Astrocyte of the cerebellum (primary cell): ENCODE measurements at regions not wholly inside any gene's neighbourhood (a gene's known extent, or its start where the extent isn't known, plus 50 kb on each side); places are given as distances from the start of the nearest gene placed in this dataset.

Source experiments
- DNase-seq: peaks from one replicate; pipeline ENCODE4 v3.0.0-alpha.2; 2011; ENCODE audit warnings: low read depth
- H3K4me3 ChIP-seq: 2 replicates; pipeline ENCODE4 v1.5.1; 2011; ENCODE audit warnings: mild to moderate bottlenecking, low read depth, low read length, moderate library complexity
- CTCF ChIP-seq: IDR thresholded peaks from 2 replicates; pipeline ENCODE4 v1.5.1; 2012; ENCODE audit warnings: low read length, low read depth, moderate library complexity, mild to moderate bottlenecking; ENCODE audit errors: missing control alignments
- in situ Hi-C: cut with HindIII; loops from 2 replicates; pipeline ENCODE4 v1.10.0; 2017; ENCODE audit warnings: low sequenced_read_pairs

GRCh38 chr12:24705741-24706358 is 243.1 kb downstream of the BCAT1 start:
- in situ Hi-C loops: no loop called here
- no peak overlapping the region for H3K4me3 ChIP-seq
- no peak for DNase-seq
- TF ChIP-seq CTCF: no peak

GRCh38 chr12:24705216-24705615 is 243.7 kb downstream of the BCAT1 start:
- no peak overlapping the region for H3K4me3 ChIP-seq
- no peak for DNase-seq
- no peak for TF ChIP-seq CTCF
- in situ Hi-C loops: no loop called here

GRCh38 chr12:24701343-24701742 is 247.6 kb downstream of the BCAT1 start:
- DNase-seq: no peak
- TF ChIP-seq CTCF: no peak
- H3K4me3 ChIP-seq: no peak overlapping the region
- in situ Hi-C loops: no loop called here

GRCh38 chr12:24698972-24699371 is 249.9 kb downstream of the BCAT1 start:
- in situ Hi-C loops: no loop called here
- no peak for DNase-seq
- TF ChIP-seq CTCF: no peak
- H3K4me3 ChIP-seq: no peak overlapping the region

- DNase-seq: no peak
- in situ Hi-C loops: no loop called here
- no peak for TF ChIP-seq CTCF
- no peak overlapping the region for H3K4me3 ChIP-seq
Observed at GRCh38 chr12:24697769-24698168, 251.1 kb downstream of the BCAT1 start.

GRCh38 chr12:24697295-24697694 is 251.6 kb downstream of the BCAT1 start:
- no peak for TF ChIP-seq CTCF
- no peak overlapping the region for H3K4me3 ChIP-seq
- no peak for DNase-seq
- in situ Hi-C loops: no loop called here
